BJ (cell line): ENCODE measurements at regions not wholly inside any gene's neighbourhood (a gene's known extent, or its start where the extent isn't known, plus 50 kb on each side); places are given as distances from the start of the nearest gene placed in this dataset.
A peak's percentile ranks its signal among the peaks of the same experiment; 100 is the strongest.
"Not testable (repeated sequence)": the region's sequence is repeated elsewhere in the genome, so short reads cannot be mapped to it uniquely, and the experiment has no call there.

ENCODE experiments used
- CTCF ChIA-PET: fragments of 350-600 bp; formaldehyde crosslinking; extraction: SDS; loops from one replicate; lab custom pipeline; 2021; ENCODE audit warnings: antibody characterized with exemption, inconsistent platforms; lab: Yijun Ruan, JAX
- POLR2A ChIA-PET: fragments of 300-600 bp; sonication (Branson Sonifier 250); formaldehyde crosslinking; extraction: SDS; loops from one replicate; lab custom pipeline; 2021; ENCODE audit warnings: antibody characterized with exemption; lab: Charles Lee
- DNase-seq: peaks from one replicate; pipeline ENCODE4 v3.0.0-alpha.2; 2011; ENCODE audit warnings: low read depth
- H3K27me3 ChIP-seq: 2 replicates; pipeline ENCODE4 v1.6.0; 2011; ENCODE audit warnings: low read length; ENCODE audit not compliant: control insufficient read depth, insufficient read depth
- H3K36me3 ChIP-seq: 2 replicates; pipeline ENCODE4 v1.5.1; 2011; ENCODE audit warnings: low read length; ENCODE audit not compliant: control insufficient read depth, insufficient read depth
- H3K4me3 ChIP-seq: 2 replicates; pipeline ENCODE4 v1.5.1; 2011; ENCODE audit warnings: low read depth, mild to moderate bottlenecking, control low read depth, low read length
- TF ChIP-seq, protein P1 (sequence below): IDR thresholded peaks from 2 replicates; pipeline ENCODE4 v1.5.1; 2011; ENCODE audit warnings: low read depth, mild to moderate bottlenecking, control low read depth, inconsistent platforms, low read length, moderate library complexity; ENCODE audit not compliant: insufficient read depth

- H3K36me3 ChIP-seq, result no peaks in the 10 kb centered on the region
- TF ChIP-seq, protein P1, sequence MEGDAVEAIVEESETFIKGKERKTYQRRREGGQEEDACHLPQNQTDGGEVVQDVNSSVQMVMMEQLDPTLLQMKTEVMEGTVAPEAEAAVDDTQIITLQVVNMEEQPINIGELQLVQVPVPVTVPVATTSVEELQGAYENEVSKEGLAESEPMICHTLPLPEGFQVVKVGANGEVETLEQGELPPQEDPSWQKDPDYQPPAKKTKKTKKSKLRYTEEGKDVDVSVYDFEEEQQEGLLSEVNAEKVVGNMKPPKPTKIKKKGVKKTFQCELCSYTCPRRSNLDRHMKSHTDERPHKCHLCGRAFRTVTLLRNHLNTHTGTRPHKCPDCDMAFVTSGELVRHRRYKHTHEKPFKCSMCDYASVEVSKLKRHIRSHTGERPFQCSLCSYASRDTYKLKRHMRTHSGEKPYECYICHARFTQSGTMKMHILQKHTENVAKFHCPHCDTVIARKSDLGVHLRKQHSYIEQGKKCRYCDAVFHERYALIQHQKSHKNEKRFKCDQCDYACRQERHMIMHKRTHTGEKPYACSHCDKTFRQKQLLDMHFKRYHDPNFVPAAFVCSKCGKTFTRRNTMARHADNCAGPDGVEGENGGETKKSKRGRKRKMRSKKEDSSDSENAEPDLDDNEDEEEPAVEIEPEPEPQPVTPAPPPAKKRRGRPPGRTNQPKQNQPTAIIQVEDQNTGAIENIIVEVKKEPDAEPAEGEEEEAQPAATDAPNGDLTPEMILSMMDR, result no peak
- H3K4me3 ChIP-seq, result no peak overlapping the region
- ChIA-PET POLR2A (no interaction called here), CTCF (interaction anchor here (1.6 kb wide), 1 partner anchor 105 kb away, joined by 3 read pairs; no protein-coding TSS in a partner anchor)
- no peak for DNase-seq
- no peaks in the 10 kb centered on the region; the same call in none of the 2 replicates for H3K27me3 ChIP-seq
Observed at GRCh38 chr17:27203241-27203640, 90.7 kb upstream of the WSB1 start.

DNA sequence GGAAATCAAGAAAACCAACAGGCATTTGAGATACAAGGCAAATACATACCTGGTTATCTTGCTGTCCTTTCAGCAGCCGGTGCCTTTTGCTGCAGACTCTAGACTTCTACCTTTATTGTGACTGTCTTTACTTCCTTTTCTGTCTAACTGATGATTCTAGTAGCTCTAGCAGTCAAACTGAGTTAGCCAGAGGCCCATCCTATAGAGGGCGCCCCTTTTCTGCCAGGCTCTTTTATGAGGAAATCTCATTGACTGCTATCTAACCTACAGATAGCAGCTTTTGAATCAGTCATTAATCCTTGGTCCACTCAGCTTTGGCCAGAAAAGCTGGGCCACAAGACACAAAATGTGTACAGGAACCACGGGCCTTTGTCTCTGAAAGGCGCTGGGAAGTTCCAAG, 87.5 kb upstream of the WSB1 start:
- Histone ChIP-seq H3K4me3 (no peak overlapping the region), H3K36me3 (no peaks in the 10 kb centered on the region), H3K27me3 (no peaks in the 10 kb centered on the region; the same call in 1 of the 2 replicates)
- TF ChIP-seq, protein P1, result peak; percentile 18; the same call in 1 of the 2 replicates
- CTCF ChIA-PET, result interaction anchor here (1.4 to 1.8 kb wide), 5 partner anchors 10 to 126 kb away, joined by 3 to 9 read pairs (median 5); no protein-coding TSS in a partner anchor
- POLR2A ChIA-PET, result no interaction called here
- DNase-seq, result no peak

GRCh38 chr17:27207073-27207513, 86.8 kb upstream of the WSB1 start:
- POLR2A ChIA-PET, result no interaction called here
- TF ChIP-seq, protein P1, result no peak
- Histone ChIP-seq H3K4me3 (no peak overlapping the region), H3K36me3 (no peaks in the 10 kb centered on the region), H3K27me3 (no peaks in the 10 kb centered on the region; the same call in 1 of the 2 replicates)
- CTCF ChIA-PET, result interaction anchor here (0.8 to 1.8 kb wide), 5 partner anchors 10 to 126 kb away, joined by 3 to 9 read pairs (median 4); no protein-coding TSS in a partner anchor
- DNase-seq, result peak; percentile 13

GRCh38 chr17:27208370-27208769, 85.5 kb upstream of the WSB1 start:
- H3K4me3 ChIP-seq, H3K27me3 ChIP-seq, DNase-seq, H3K36me3 ChIP-seq, CTCF ChIA-PET, POLR2A ChIA-PET: not testable (repeated sequence)

- no peak for DNase-seq
- CTCF ChIA-PET, result no interaction called here
- TF ChIP-seq, protein P1, result no peak
- H3K27me3 ChIP-seq, result no peaks in the 10 kb centered on the region; the same call in 1 of the 2 replicates
- H3K36me3 ChIP-seq, result no peaks in the 10 kb centered on the region
- POLR2A ChIA-PET, result no interaction called here
- no peak overlapping the region for H3K4me3 ChIP-seq
Observed at GRCh38 chr17:27209316-27209715, 84.6 kb upstream of the WSB1 start.

GRCh38 chr17:27210809-27211208, 83.1 kb upstream of the WSB1 start:
- H3K27me3 ChIP-seq, H3K36me3 ChIP-seq, H3K4me3 ChIP-seq, CTCF ChIA-PET, DNase-seq, POLR2A ChIA-PET: not testable (repeated sequence)
